PC-9 (cell line): ENCODE measurements at regions not wholly inside any gene's neighbourhood (a gene's known extent, or its start where the extent isn't known, plus 50 kb on each side); places are given as distances from the start of the nearest gene placed in this dataset.

Experiments
- BruUV-seq: library from RNA; stranded (reverse); fragments of 400-500 nt; replicated peaks from 2 replicates; lab custom pipeline; 2021; lab: Mats Ljungman, UMichigan
- CTCF ChIA-PET: fragments of 300-600 bp; sonication (Branson Sonifier 250); formaldehyde crosslinking; loops from one replicate; lab custom pipeline; 2022; ENCODE audit warnings: antibody characterized with exemption; lab: Charles Lee
- POLR2A ChIA-PET: fragments of 300-600 bp; sonication (Branson Sonifier 250); formaldehyde crosslinking; loops from one replicate; lab custom pipeline; 2022; ENCODE audit warnings: antibody characterized with exemption; ENCODE audit not compliant: unreplicated experiment; lab: Charles Lee
- DNase-seq, 2 experiments: peaks; one replicate each; pipeline versions ENCODE4 v3.0.0 to v3.0.0-alpha.2; 2015 to 2022; ENCODE audit warnings: mixed read lengths in 1 of 2
- H2AFZ ChIP-seq: fragments of 200-600 bp; sonication (generic); 2 replicates; pipeline ENCODE4 v1.8.1; 2017; ENCODE audit warnings: antibody characterized with exemption
- H3F3A ChIP-seq: fragments of 200-600 bp; sonication (generic); 2 replicates; pipeline ENCODE4 v1.8.1; 2017; ENCODE audit warnings: antibody characterized with exemption, mild to moderate bottlenecking, low read depth; ENCODE audit not compliant: insufficient read depth
- H3K27ac ChIP-seq: fragments of 200-600 bp; sonication (generic); 2 replicates; pipeline ENCODE4 v1.6.1; 2016; ENCODE audit warnings: mixed run types
- H3K27me3 ChIP-seq: fragments of 200-600 bp; sonication (generic); 2 replicates; pipeline ENCODE4 v1.6.1; 2016; ENCODE audit warnings: low read depth, mixed run types; ENCODE audit not compliant: insufficient read depth
- H3K36me3 ChIP-seq: fragments of 200-600 bp; sonication (generic); 2 replicates; pipeline ENCODE4 v1.6.1; 2016; ENCODE audit warnings: low read depth, mixed run types
- H3K4me1 ChIP-seq: fragments of 200-600 bp; sonication (generic); replicated peaks from 2 replicates; pipeline ENCODE4 v1.6.1; 2016; ENCODE audit warnings: mixed run types; ENCODE audit not compliant: insufficient read depth
- H3K4me2 ChIP-seq: fragments of 200-600 bp; sonication (generic); 2 replicates; pipeline ENCODE4 v1.6.1; 2017; ENCODE audit warnings: mixed run types
- H3K4me3 ChIP-seq: fragments of 200-600 bp; sonication (generic); 2 replicates; pipeline ENCODE4 v1.6.1; 2016; ENCODE audit warnings: mixed run types
- H3K79me2 ChIP-seq: fragments of 200-600 bp; sonication (generic); 2 replicates; pipeline ENCODE4 v1.6.1; 2017; ENCODE audit warnings: low read depth, mixed run types
- H3K9me2 ChIP-seq: fragments of 200-600 bp; sonication (generic); 2 replicates; pipeline ENCODE4 v1.8.1; 2017; ENCODE audit warnings: mild to moderate bottlenecking; ENCODE audit not compliant: insufficient read depth
- H3K9me3 ChIP-seq: fragments of 200-600 bp; sonication (generic); 2 replicates; pipeline ENCODE4 v1.8.1; 2016; ENCODE audit warnings: low read depth; ENCODE audit not compliant: insufficient read depth
- H4K20me1 ChIP-seq: fragments of 200-600 bp; sonication (generic); 2 replicates; pipeline ENCODE4 v1.8.1; 2017; ENCODE audit not compliant: insufficient read depth
- CTCF ChIP-seq: fragments of 200-600 bp; sonication (generic); conservative IDR thresholded peaks from 2 replicates; pipeline ENCODE4 v1.6.1; 2017; ENCODE audit warnings: mixed run types, antibody characterized with exemption, mild to moderate bottlenecking, moderate library complexity
- EZH2 ChIP-seq: fragments of 200-600 bp; sonication (generic); IDR thresholded peaks from 2 replicates; pipeline ENCODE4 v1.8.0; 2017; ENCODE audit warnings: antibody characterized with exemption, low read depth
- intact Hi-C: fragments of 100-400 bp; cut with micrococcal nuclease; formaldehyde crosslinking; loops from one replicate; pipeline ENCODE4 v1.10.0; 2022; ENCODE audit not compliant: unreplicated experiment

GRCh38 chr5:89125372-89125771 lies 242.4 kb upstream of the MEF2C start:
- Histone ChIP-seq H4K20me1 (no peaks in the 10 kb centered on the region), H3K9me2 (no peaks in the 10 kb centered on the region), H3K27ac (no peak overlapping the region), H2AFZ (no peak overlapping the region), H3F3A (no peaks in the 10 kb centered on the region), H3K4me1 (no peaks in the 10 kb centered on the region), H3K79me2 (no peaks in the 10 kb centered on the region), H3K4me3 (no peak overlapping the region), H3K9me3 (no peaks in the 10 kb centered on the region), H3K36me3 (no peaks in the 10 kb centered on the region), H3K27me3 (no peaks in the 10 kb centered on the region), H3K4me2 (no peak overlapping the region)
- DNase-seq = no peak
- POLR2A ChIA-PET = no interaction called here
- TF ChIP-seq EZH2 (no peak), CTCF (no peak)
- CTCF ChIA-PET = no interaction called here
- intact Hi-C loops = no loop called here
- BruUV-seq = no TSS peak

- ChIA-PET POLR2A (no interaction called here), CTCF (no interaction called here)
- Histone ChIP-seq H3K9me2 (no peaks in the 10 kb centered on the region), H2AFZ (no peak overlapping the region; the same call in 1 of the 2 replicates), H3K36me3 (no peaks in the 10 kb centered on the region), H3K27me3 (no peaks in the 10 kb centered on the region), H3K4me1 (no peaks in the 10 kb centered on the region), H3K4me2 (no peak overlapping the region), H3K27ac (no peak overlapping the region), H3F3A (no peaks in the 10 kb centered on the region), H3K79me2 (no peaks in the 10 kb centered on the region), H3K4me3 (no peak overlapping the region), H3K9me3 (no peaks in the 10 kb centered on the region), H4K20me1 (no peaks in the 10 kb centered on the region)
- TF ChIP-seq EZH2 (no peak), CTCF (no peak)
- intact Hi-C loops = no loop called here
- DNase-seq = no peak
- BruUV-seq = no TSS peak
Observed at GRCh38 chr5:89123581-89123980, 240.6 kb upstream of the MEF2C start.

- no peak overlapping the region for H3K4me3 ChIP-seq
- no peaks in the 10 kb centered on the region for H3K79me2 ChIP-seq
- intact Hi-C loops = no loop called here
- H4K20me1 ChIP-seq = no peaks in the 10 kb centered on the region
- no peak for DNase-seq
- CTCF ChIA-PET = no interaction called here
- H3K4me2 ChIP-seq = no peak overlapping the region
- H3K4me1 ChIP-seq = no peaks in the 10 kb centered on the region
- POLR2A ChIA-PET = no interaction called here
- H3K27me3 ChIP-seq = no peaks in the 10 kb centered on the region
- H2AFZ ChIP-seq = no peak overlapping the region
- no TSS peak for BruUV-seq
- no peaks in the 10 kb centered on the region for H3F3A ChIP-seq
- no peaks in the 10 kb centered on the region for H3K9me3 ChIP-seq
- no peak overlapping the region for H3K27ac ChIP-seq
- no peaks in the 10 kb centered on the region for H3K36me3 ChIP-seq
- no peak for TF ChIP-seq EZH2
- no peak for TF ChIP-seq CTCF
- H3K9me2 ChIP-seq = no peaks in the 10 kb centered on the region
Observed at GRCh38 chr5:89120719-89121118, 237.7 kb upstream of the MEF2C start.
